ENCODE measurements at regions not wholly inside any gene's neighbourhood (a gene's known extent, or its start where the extent isn't known, plus 50 kb on each side); places are given as distances from the start of the nearest gene placed in this dataset.

- Histone ChIP-seq H3K4me2 (no peak overlapping the region), H2AFZ (no peak overlapping the region), H3K4me1 (ENCODE audit: insufficient read depth) (peaks cover 23% of the 10 kb centered on the region), H3K9me3 (ENCODE audit: low read depth) (no peaks in the 10 kb centered on the region), H3K79me2 (no peaks in the 10 kb centered on the region), H4K20me1 (ENCODE audit: insufficient read depth, poor library complexity, severe bottlenecking) (no peaks in the 10 kb centered on the region), H3K36me3 (replicated peaks; ENCODE audit: insufficient read depth, low read depth) (no peaks in the 10 kb centered on the region), H3K27me3 (no peaks in the 10 kb centered on the region), H3K4me3 (no peak overlapping the region), H3K9me2 (replicated peaks; ENCODE audit: insufficient read depth) (no peaks in the 10 kb centered on the region), H3K27ac (no peak overlapping the region)
- no peak for TF ChIP-seq CTCF (IDR thresholded peaks at IDR 0.05; ENCODE audit: poor library complexity)
- no peak for TF ChIP-seq EZH2 (IDR thresholded peaks at IDR 0.05; ENCODE audit: borderline replicate concordance)
- TF ChIP-seq EZH2phosphoT487 (IDR thresholded peaks at IDR 0.05; ENCODE audit: low read depth, severe bottlenecking, unreplicated experiment) = no peak
- 90% methylated on average over 4 of the region's 4 CpGs for WGBS (ENCODE audit: low lambda C conversion rate, missing lambda C conversion rate)
- DNase-seq (ENCODE audit: low spot score) = no peak
These were observed 364.3 kb downstream of the TNS1 start for GRCh38 chr2:217638533-217638932.

- Histone ChIP-seq H3K36me3 (replicated peaks; ENCODE audit: insufficient read depth, low read depth) (no peaks in the 10 kb centered on the region), H3K27me3 (no peaks in the 10 kb centered on the region), H4K20me1 (ENCODE audit: insufficient read depth, poor library complexity, severe bottlenecking) (no peaks in the 10 kb centered on the region), H3K4me2 (no peak overlapping the region), H3K27ac (no peak overlapping the region), H3K9me3 (ENCODE audit: low read depth) (no peaks in the 10 kb centered on the region), H3K4me3 (no peak overlapping the region), H3K79me2 (no peaks in the 10 kb centered on the region), H3K4me1 (ENCODE audit: insufficient read depth) (peaks cover 18% of the 10 kb centered on the region), H3K9me2 (replicated peaks; ENCODE audit: insufficient read depth) (no peaks in the 10 kb centered on the region), H2AFZ (no peak overlapping the region)
- 39% methylated on average over 2 of the region's 2 CpGs for WGBS (ENCODE audit: low lambda C conversion rate, missing lambda C conversion rate)
- DNase-seq (ENCODE audit: low spot score) = no peak
- no peak for TF ChIP-seq CTCF (IDR thresholded peaks at IDR 0.05; ENCODE audit: poor library complexity)
- no peak for TF ChIP-seq EZH2phosphoT487 (IDR thresholded peaks at IDR 0.05; ENCODE audit: low read depth, severe bottlenecking, unreplicated experiment)
- TF ChIP-seq EZH2 (IDR thresholded peaks at IDR 0.05; ENCODE audit: borderline replicate concordance) = no peak
These were observed 364.8 kb downstream of the TNS1 start for GRCh38 chr2:217638031-217638430.

- Histone ChIP-seq H3K27ac (no peak overlapping the region), H3K9me2 (replicated peaks; ENCODE audit: insufficient read depth) (no peaks in the 10 kb centered on the region), H3K27me3 (no peaks in the 10 kb centered on the region), H3K9me3 (ENCODE audit: low read depth) (no peaks in the 10 kb centered on the region), H3K4me3 (no peak overlapping the region), H2AFZ (no peak overlapping the region), H3K36me3 (replicated peaks; ENCODE audit: insufficient read depth, low read depth) (no peaks in the 10 kb centered on the region), H3K79me2 (no peaks in the 10 kb centered on the region), H4K20me1 (ENCODE audit: insufficient read depth, poor library complexity, severe bottlenecking) (no peaks in the 10 kb centered on the region), H3K4me1 (ENCODE audit: insufficient read depth) (peaks cover 8% of the 10 kb centered on the region), H3K4me2 (no peak overlapping the region)
- 55% methylated on average over 9 of the region's 9 CpGs for WGBS (ENCODE audit: low lambda C conversion rate, missing lambda C conversion rate)
- no peak for TF ChIP-seq EZH2 (IDR thresholded peaks at IDR 0.05; ENCODE audit: borderline replicate concordance)
- no peak for TF ChIP-seq CTCF (IDR thresholded peaks at IDR 0.05; ENCODE audit: poor library complexity)
- no peak for TF ChIP-seq EZH2phosphoT487 (IDR thresholded peaks at IDR 0.05; ENCODE audit: low read depth, severe bottlenecking, unreplicated experiment)
- no peak for DNase-seq (ENCODE audit: low spot score)
These were observed 365.7 kb downstream of the TNS1 start for GRCh38 chr2:217636991-217637561.
